Activated T-helper 1 cell treated with anti-CD3 and anti-CD28 coated beads, Interleukin-2, amount 50 U/mL, for 16 hours (primary cell): ENCODE measurements at regions not wholly inside any gene's neighbourhood (a gene's known extent, or its start where the extent isn't known, plus 50 kb on each side); places are given as distances from the start of the nearest gene placed in this dataset.
"Not testable (repeated sequence)": the region's sequence is repeated elsewhere in the genome, so short reads cannot be mapped to it uniquely, and the experiment has no call there.

Experiments used
- DNase-seq, 2 donors: peaks; one replicate each; pipeline ENCODE4 v3.0.0-alpha.2; 2020; ENCODE audit warnings: low read depth in 1 of 2, low spot score in 1 of 2

GRCh38 chr5:34261020-34261419 is 218.0 kb upstream of the C1QTNF3 start:
- not testable (repeated sequence) for DNase-seq

DNA sequence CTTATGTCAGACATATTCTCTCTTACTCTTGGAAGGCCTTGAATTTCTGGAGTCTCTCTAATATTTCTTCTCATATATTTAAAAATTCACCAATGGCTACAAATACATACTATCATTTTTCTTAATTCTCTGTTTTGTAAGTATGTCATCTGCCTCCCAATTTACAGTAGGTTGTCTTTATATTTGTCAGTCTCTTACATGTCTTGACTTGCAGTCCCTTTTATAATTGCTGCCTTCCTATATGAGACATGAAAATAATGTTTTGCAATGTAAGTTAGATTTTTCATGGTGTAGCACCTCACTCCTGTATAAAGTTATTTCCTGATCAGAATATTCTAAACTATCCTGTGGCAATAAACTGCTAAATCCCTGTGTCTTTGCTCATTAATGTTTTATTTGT is 223.1 kb upstream of the C1QTNF3 start:
- DNase-seq: not testable (repeated sequence)

- not testable (repeated sequence) for DNase-seq
These were observed 253.7 kb upstream of the C1QTNF3 start for GRCh38 chr5:34296759-34297158.

DNA sequence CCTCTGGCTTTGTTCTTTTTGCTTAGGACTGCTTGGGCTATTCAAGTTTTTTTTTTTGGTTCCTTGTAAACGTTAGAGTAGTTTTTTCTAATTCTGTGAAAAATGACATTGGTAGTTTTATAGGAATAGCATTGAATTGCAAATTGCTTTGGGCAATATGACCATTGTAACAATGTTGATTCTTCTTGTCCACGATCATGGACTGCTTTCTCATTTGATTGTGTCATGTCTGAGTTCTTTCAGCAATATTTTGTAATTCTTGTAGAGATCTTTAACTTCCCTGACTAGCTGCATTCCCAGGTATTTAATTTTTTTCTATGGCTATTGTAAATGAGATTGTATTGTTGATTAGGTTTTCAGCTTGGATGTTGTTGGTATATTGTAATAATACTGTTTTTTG is 286.2 kb upstream of the C1QTNF3 start:
- not testable (repeated sequence) for DNase-seq

GRCh38 chr5:34329611-34330108 is 286.6 kb upstream of the C1QTNF3 start:
- not testable (repeated sequence) for DNase-seq

DNA sequence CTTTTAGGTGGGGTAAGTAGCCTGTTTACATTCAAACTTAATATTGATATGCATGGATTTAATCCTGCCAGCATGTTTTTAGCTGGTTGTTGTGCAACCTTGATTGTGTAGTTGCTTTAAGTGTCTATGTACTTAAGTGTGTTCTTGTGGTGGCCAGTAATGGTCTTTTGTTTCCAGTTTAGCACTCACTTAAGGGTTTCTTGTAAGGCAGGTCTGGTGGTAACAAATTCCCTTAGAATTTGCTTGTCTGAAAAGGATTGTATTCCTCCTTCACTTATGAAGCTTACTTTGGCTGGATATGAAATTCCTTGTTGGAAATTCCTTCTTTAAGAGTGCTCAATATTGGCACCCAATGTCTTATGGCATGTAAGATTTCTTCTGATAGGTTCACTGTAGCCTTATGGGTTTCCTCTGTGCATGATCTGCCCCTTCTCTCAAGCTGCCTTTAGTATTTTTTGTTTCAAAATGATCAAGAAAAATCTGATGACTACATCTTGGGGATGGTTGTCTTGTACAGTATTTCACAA is 289.0 kb upstream of the C1QTNF3 start:
- not testable (repeated sequence) for DNase-seq

GRCh38 chr5:34339408-34340001 is 296.5 kb upstream of the C1QTNF3 start:
- not testable (repeated sequence) for DNase-seq

- DNase-seq: not testable (repeated sequence)
These were observed 301.7 kb upstream of the RAI14 start for GRCh38 chr5:34354440-34354839.

- not testable (repeated sequence) for DNase-seq
These were observed 284.7 kb upstream of the RAI14 start for GRCh38 chr5:34371417-34371816.

DNA sequence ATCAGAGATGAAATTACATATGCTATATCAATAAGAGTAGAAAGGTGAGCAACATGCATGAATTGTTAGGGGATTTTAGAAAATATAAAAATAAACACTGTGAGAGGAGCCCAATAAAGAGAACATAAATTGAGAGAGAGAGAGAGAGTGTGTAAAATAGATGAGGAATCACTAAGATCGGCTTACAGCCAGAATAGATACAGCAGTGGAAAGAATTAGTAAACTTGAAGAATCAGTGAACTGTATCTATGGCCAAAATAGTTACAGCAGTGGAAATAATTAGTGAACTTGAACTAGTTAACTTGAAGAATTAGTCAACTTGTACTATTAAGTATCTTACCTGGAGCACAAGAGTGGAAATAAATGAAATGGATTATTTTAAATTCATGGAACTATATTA is 284.3 kb upstream of the RAI14 start:
- DNase-seq: not testable (repeated sequence)

DNA sequence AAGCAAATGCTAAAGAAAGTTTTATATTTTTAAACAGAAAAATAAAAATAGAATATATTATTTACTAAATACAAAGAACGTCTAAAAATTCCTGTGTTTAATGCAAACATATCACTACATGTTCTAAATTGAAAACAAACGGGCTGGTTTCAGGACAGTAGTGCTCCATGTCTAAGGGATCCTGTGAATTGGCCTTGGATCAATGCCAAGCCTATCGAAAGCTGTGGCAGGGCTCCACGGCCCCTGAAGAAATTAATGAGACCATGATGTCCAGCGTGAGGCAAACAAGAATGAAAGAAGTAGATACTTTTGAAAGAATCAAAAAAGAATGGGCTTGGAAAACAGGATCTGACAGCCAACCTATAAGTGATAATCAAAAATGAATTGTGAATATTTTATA is 283.4 kb upstream of the RAI14 start:
- not testable (repeated sequence) for DNase-seq

GRCh38 chr5:34377651-34378050 is 278.5 kb upstream of the RAI14 start:
- DNase-seq: not testable (repeated sequence)

DNA sequence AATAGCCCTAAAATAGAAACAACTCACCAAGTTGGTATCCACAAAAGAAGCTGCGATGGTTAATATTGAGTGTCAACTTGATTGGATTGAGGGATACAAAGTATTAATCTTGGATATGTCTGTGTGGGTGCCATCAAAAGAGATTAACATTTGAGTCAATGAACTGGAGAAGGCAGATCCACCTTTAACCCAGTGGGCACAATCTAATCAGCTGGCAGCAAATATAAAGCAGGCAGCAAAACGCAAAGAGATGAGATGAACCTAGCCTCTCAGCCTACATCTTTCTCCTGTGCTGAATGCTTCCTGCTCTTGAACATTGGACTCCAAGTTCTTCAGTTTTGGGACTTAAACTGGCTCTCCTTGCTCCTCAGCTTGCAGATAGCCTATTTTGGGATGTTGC is 277.6 kb upstream of the RAI14 start:
- DNase-seq: not testable (repeated sequence)

DNA sequence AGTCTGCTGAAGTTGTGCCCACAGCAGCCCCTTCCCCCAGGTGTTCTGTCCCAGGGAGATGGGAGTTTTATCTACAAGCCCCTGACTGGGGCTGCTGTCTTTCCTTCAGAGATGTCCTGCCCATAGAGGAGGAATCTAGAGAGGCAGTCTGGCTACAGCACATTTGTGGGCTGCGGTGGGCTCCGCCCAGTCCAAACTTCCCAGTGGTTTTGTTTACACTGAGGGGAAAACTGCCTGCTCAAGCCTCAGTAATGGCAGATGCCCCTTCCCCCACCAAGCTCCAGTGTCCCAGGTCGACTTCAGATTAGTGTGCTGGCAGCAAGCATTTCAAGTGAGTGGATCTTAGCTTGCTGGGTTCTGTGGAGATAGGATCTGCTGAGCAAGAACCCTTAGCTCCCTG is 267.4 kb upstream of the RAI14 start:
- DNase-seq: not testable (repeated sequence)

DNA sequence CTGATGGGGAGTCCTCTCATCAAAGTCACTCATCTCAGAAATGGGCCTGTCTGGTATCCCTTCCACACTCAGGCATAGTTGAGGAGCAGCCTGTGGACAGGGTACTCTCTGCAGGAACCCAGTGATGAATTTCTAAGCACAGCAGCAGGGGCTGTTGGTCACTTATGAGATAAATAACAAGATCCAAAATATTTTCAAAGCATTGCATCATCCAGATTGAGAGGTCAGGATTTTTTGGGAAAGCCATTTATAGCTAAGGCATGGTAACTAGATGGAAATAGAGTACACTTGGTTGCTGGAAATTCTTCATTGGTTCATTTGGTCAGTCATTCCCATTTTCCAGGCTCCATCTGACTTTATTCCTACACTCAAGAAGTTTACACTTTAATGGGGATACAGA is 246.8 kb upstream of the RAI14 start:
- DNase-seq: no peak

DNA sequence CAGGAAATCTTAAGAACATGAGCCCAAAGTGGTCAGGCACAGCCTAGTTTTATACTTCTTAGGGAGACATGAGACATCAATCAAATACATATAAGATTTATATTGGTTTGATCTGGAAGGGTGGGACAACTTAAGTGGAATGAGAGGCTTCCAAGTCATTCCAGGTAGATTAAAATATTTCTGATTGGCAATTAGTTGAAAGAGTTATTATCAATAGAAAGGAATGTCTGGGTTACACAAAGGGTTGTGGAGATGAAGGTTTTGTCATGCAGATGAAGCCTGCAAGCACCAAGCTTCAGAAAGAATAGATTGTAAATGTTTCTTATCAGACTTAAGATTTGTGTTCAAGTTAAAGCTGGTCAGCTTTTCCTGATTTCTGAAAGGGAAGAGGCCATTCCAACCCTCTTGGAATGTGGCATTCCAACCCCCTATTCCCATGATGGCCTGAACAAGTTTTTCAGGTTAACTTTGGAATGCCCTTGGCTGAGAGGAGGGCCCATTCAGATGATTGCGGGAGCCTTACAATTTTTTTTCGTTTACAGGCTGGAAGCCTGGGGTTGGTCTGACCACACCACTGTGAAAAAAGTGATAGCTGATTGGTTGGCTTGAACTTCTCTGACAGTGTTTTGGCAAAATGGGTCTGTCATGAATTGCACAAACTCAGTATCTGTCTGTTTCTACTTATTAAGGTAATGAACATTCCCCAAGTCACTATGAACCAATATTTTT is 245.6 kb upstream of the RAI14 start:
- DNase-seq: no peak

DNA sequence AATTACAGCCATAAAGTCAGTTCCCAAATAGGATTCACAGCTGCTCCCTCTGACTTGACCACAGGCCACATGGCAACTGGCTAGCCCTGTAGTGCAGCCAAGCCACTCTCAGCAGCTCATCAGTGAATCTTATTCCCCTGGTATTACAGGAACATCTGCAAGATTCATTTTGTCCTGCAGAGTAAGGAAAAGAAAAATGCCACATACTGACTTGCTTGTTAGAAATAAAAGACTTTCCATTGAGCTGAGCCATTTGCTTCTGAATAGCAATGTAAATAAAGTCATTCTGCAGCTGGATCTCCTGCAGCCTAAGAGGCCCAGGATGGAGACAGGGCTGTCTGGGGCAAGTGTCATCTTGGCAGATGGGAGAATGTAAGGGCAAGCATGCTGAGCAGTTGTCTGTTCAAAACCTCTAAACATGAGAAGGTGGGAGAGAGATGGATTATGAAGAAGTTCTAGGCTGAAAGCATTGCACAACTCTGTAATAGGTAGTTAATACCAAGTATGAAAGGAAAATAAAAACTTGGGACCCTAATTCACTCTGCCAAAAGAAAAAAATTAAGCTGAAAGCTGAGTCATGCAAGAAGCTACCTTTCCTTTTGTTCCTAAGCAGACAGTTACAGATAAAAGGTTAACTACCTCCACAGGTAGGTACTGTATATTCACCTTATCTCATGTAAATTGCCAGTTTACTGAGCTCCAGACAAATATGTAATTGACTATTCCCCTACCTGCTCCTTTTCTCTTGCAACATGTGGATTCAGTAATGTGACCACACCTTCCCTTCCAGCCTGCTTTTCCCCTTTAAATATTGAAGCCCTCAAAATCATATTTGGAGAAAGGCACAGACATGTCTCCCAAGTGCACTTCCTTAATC is 244.4 kb upstream of the RAI14 start:
- DNase-seq: no peak

- DNase-seq: no peak
These were observed 243.4 kb upstream of the RAI14 start for GRCh38 chr5:34412736-34413135.

DNA sequence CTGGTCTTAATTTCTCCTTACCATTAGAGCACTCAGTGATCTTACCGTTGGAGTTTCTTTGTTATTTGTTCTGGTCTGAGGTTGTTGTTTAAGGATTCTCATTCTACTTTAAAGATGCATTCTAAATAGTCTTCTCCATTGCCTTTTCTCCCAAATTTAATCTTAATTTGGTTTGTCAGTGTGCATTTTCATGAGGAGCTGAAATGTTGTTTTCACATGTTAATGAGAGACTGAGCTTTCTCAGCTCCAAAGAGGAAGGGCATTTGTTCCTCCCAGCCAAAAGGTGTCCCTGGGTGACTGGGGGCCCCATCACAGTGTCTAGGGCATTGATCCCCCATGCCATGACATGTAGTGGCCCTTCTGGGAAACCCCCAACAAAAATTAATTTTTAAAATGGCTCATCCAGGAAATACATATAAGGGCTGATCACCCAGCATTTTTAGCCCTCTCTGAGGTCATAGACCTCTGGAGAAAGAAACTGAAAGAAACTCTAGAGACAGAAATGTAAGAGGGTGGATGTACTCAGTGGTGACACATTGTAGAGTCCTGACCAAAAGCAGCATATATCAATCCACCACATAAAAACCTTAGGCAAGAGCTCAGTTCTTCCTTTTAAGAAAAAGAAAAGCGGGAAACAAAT is 240.4 kb upstream of the RAI14 start:
- no peak for DNase-seq

- no peak for DNase-seq
These were observed 239.6 kb upstream of the RAI14 start for GRCh38 chr5:34416501-34417008.

DNA sequence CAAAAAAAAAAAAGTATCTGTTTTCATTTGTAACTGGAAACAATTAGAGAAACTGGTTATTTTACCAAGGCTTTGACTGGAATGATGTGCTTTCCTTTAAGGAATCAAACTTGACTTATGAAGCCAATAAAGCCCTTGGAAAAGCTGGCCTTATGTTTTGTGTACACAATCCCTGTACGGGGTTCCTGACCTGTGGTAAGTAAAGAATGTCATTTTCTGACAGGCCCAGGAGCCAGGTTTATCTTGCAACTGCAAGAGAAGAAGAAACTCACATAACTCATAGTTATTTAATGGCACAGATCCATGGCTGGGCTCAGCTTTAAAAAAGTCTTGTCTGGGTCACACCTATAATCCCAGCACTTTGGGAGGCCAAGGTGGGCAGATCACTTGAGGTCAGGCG is 235.9 kb upstream of the RAI14 start:
- not testable (repeated sequence) for DNase-seq
